ENCODE measurements at regions not wholly inside any gene's neighbourhood (a gene's known extent, or its start where the extent isn't known, plus 50 kb on each side); places are given as distances from the start of the nearest gene placed in this dataset.

DNA sequence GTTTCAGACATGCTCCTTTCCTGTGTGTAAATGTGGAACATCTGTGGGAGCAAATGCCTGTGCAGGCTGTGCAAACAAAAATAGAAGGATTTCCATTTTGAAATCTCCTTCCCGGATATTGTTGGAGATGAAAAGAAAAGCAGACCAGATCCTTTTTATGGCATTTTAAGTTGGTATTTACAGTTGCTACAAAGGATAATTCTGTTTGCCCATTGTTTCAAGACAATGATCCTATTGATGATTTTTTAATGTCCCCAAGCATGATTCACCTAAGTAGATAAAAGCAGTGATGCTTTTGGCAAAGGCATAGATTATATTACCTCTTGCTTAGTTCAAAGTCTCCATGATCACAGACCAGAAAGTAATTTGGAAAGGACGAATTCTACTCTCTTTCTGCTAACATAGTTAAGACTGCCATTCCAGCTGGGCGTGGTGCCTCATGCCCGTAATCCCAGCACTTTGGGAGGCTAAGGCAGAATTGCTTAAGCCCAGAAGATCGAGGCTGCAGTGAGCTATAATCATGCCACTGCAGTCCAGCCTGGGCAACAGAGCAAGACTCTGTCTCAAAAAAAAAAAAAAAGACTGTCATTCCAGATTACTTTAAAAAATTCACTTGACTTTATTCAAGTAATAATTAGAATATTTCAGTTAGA lies 209.6 kb upstream of the SLC39A10 start:
- H3K9me3 ChIP-seq: no peaks in the 10 kb centered on the region
- H3K4me1 ChIP-seq: no peaks in the 10 kb centered on the region
- intact Hi-C loops (cut with DNase I): no loop called here
- ATAC-seq (no peak), FAIRE-seq (no peak), DNase-seq (no peak)
- 53 to 76% methylated on average over 5 of the region's 5 CpGs for WGBS, 2 donors
- H3K36me3 ChIP-seq: no peaks in the 10 kb centered on the region
- no peak overlapping the region for H3K27ac ChIP-seq
- TF ChIP-seq, protein P1, sequence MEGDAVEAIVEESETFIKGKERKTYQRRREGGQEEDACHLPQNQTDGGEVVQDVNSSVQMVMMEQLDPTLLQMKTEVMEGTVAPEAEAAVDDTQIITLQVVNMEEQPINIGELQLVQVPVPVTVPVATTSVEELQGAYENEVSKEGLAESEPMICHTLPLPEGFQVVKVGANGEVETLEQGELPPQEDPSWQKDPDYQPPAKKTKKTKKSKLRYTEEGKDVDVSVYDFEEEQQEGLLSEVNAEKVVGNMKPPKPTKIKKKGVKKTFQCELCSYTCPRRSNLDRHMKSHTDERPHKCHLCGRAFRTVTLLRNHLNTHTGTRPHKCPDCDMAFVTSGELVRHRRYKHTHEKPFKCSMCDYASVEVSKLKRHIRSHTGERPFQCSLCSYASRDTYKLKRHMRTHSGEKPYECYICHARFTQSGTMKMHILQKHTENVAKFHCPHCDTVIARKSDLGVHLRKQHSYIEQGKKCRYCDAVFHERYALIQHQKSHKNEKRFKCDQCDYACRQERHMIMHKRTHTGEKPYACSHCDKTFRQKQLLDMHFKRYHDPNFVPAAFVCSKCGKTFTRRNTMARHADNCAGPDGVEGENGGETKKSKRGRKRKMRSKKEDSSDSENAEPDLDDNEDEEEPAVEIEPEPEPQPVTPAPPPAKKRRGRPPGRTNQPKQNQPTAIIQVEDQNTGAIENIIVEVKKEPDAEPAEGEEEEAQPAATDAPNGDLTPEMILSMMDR (IDR thresholded peaks at IDR 0.05): no peak
- H3K27me3 ChIP-seq: no peaks in the 10 kb centered on the region
- H3K4me3 ChIP-seq: no peak overlapping the region

DNA sequence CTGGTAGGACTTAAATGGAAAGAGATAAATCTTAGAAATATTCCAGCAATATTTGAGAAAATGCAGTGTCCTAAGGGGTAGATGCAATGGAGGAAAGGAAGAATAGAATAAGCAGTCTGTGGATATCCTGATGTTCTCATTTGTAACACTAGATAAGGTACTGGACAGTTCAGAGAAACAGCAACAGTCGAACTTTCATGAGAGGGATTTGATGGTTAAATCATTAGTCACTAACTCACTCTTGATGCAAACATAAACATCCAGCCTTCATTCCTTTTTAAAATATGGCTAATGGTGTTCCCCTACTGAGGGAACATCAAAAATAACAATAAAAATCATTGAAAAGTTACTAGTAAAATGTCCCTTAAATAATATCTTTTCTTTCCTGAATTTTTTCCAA lies 211.4 kb upstream of the SLC39A10 start:
- no peaks in the 10 kb centered on the region for H3K36me3 ChIP-seq
- WGBS, 2 donors: 20 to 31% methylated on average over 1 of the region's 1 CpG
- no peaks in the 10 kb centered on the region for H3K4me1 ChIP-seq
- no peaks in the 10 kb centered on the region for H3K9me3 ChIP-seq
- H3K27ac ChIP-seq: no peak overlapping the region
- intact Hi-C loops (cut with DNase I): no loop called here
- ATAC-seq: no peak
- H3K4me3 ChIP-seq: no peak overlapping the region
- no peak for DNase-seq
- TF ChIP-seq, protein P1 (IDR thresholded peaks at IDR 0.05): no peak
- no peak for FAIRE-seq
- H3K27me3 ChIP-seq: no peaks in the 10 kb centered on the region

DNA sequence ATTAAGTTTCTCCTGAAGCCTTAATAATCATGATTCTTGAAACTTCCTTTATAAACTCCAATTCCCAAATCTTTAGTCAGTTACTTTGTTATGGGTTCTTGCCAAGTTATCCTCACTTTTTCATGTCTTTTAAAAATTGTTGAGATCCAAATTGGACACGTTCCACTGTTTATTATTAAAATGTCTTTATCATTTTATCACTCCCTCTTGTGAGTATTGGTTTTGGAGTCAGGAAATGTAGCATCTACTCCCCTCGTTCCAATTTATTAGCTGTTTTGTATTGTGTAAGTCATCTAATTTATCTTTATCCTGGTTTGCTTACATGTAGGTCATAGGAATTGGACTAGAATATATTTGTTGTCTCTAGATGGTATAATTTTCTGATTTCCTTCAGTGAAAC lies 213.1 kb upstream of the SLC39A10 start:
- no peak for FAIRE-seq
- no peaks in the 10 kb centered on the region for H3K4me1 ChIP-seq
- no peaks in the 10 kb centered on the region for H3K27me3 ChIP-seq
- ATAC-seq: no peak
- TF ChIP-seq, protein P1 (IDR thresholded peaks at IDR 0.05): no peak
- WGBS, 2 donors: 23 to 30% methylated on average over 2 of the region's 2 CpGs
- intact Hi-C loops (cut with DNase I): no loop called here
- DNase-seq: no peak
- H3K36me3 ChIP-seq: no peaks in the 10 kb centered on the region
- H3K9me3 ChIP-seq: no peaks in the 10 kb centered on the region
- H3K4me3 ChIP-seq: no peak overlapping the region
- H3K27ac ChIP-seq: no peak overlapping the region

DNA sequence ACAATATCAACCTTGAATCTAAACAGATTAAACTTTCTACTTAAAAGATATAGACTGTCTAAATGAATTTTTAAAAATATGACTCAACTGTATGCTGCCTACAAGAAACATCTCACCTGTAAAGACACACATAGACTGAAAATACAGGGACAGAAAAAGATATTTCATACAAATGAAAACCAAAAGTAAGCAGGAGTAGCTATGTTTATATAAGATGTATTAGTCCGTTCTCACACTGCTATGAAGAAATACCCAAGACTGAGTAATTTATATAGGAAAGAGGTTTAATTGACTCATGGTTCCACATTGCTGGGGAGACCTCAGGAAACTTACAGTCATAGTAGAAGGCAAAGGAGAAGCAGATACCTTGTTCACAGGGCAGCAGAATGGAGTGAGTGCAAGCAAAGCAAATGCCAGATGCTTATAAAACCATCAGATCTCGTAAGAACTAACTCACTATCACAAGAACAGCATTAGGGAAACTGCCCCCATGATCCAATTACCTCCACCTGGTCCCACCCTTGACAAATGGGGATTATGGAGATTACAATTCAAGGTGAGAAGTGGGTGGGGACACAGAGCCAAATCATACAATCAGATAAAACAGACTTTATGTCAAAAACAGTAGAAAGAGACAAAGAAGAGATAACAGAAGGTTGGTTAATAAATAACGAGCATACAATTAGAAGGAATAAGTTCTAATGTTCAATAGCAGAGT lies 214.4 kb upstream of the SLC39A10 start:
- no peak for DNase-seq
- H3K27ac ChIP-seq: no peak overlapping the region
- ATAC-seq: no peak
- TF ChIP-seq, protein P1 (IDR thresholded peaks at IDR 0.05): no peak
- no peaks in the 10 kb centered on the region for H3K4me1 ChIP-seq
- H3K4me3 ChIP-seq: no peak overlapping the region
- 62 to 68% methylated on average over 3 of the region's 3 CpGs for WGBS, 2 donors
- no peaks in the 10 kb centered on the region for H3K27me3 ChIP-seq
- no peaks in the 10 kb centered on the region for H3K36me3 ChIP-seq
- FAIRE-seq: no peak
- no peaks in the 10 kb centered on the region for H3K9me3 ChIP-seq
- intact Hi-C loops (cut with DNase I): no loop called here

DNA sequence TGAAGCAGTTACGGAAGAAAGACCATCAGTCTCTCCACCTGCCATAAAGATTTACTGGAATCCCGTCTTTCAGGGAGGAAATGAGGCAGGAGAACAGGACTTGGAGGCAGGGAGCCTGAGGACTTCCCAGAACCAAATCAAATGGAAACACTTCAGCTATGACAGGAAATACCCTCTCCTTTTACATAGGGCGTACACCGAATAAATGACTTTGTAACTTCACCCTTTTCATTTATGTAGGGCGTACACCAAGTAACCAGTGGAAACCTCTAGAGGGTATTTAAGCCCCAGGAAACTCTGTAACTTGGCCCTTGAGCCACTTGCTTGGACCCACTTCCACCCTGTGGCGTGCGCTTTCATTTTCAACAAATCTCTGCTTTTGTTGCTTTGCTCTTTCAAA lies 218.3 kb upstream of the SLC39A10 start:
- Histone ChIP-seq H3K36me3 (no peaks in the 10 kb centered on the region), H3K27ac (no peak overlapping the region), H3K27me3 (no peaks in the 10 kb centered on the region), H3K9me3 (no peaks in the 10 kb centered on the region), H3K4me3 (no peak overlapping the region), H3K4me1 (no peaks in the 10 kb centered on the region)
- no peak for DNase-seq
- 79 to 80% methylated on average over 7 of the region's 7 CpGs for WGBS, 2 donors
- TF ChIP-seq, protein P1 (IDR thresholded peaks at IDR 0.05): no peak
- intact Hi-C loops (cut with DNase I): no loop called here
- no peak for FAIRE-seq
- no peak for ATAC-seq
